ENCODE measurements at regions not wholly inside any gene's neighbourhood (a gene's known extent, or its start where the extent isn't known, plus 50 kb on each side); places are given as distances from the start of the nearest gene placed in this dataset.

DNA sequence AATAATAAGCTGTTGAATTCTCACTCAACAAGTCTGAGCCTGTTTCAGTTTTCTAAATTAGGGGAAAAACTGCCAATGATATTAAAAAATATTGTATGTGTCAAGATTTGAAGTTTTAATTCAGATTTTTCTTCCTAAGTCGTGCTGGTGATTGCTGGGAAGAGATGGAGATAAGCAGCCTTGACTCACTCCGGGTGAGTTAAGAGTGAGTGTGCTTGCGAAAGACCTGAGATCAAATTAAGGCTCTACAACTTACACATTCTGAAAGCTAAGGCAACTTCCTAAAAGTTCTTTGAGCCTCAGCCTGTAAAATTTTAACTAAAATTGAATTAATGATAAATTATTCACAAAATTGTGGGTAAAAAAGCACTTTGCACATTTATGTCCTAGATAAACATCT is 1441.2 kb downstream of the PCDH7 start:
- no peaks in the 10 kb centered on the region for H3K9me3 ChIP-seq
- no peak for DNase-seq
- TF ChIP-seq POLR2A (IDR thresholded peaks at IDR 0.05): no peak
- TF ChIP-seq POLR2AphosphoS5 (IDR thresholded peaks at IDR 0.05): no peak
- TF ChIP-seq EP300 (IDR thresholded peaks at IDR 0.05): no peak
- TF ChIP-seq, protein P1, sequence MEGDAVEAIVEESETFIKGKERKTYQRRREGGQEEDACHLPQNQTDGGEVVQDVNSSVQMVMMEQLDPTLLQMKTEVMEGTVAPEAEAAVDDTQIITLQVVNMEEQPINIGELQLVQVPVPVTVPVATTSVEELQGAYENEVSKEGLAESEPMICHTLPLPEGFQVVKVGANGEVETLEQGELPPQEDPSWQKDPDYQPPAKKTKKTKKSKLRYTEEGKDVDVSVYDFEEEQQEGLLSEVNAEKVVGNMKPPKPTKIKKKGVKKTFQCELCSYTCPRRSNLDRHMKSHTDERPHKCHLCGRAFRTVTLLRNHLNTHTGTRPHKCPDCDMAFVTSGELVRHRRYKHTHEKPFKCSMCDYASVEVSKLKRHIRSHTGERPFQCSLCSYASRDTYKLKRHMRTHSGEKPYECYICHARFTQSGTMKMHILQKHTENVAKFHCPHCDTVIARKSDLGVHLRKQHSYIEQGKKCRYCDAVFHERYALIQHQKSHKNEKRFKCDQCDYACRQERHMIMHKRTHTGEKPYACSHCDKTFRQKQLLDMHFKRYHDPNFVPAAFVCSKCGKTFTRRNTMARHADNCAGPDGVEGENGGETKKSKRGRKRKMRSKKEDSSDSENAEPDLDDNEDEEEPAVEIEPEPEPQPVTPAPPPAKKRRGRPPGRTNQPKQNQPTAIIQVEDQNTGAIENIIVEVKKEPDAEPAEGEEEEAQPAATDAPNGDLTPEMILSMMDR (IDR thresholded peaks at IDR 0.05): no peak
- no peaks in the 10 kb centered on the region for H3K36me3 ChIP-seq
- WGBS, 5 donors: 62 to 74% (median 71%) methylated on average over 3 of the region's 3 CpGs
- no peak overlapping the region for H3K4me3 ChIP-seq
- H3K4me1 ChIP-seq: peaks cover 0 to 4% (median 0%) of the 10 kb centered on the region in 4 donors
- intact Hi-C loops (cut with DNase I; ENCODE audit: low total_unique reads): no loop called here
- H3K27me3 ChIP-seq: no peaks in the 10 kb centered on the region
- H3K27ac ChIP-seq: no peak overlapping the region

DNA sequence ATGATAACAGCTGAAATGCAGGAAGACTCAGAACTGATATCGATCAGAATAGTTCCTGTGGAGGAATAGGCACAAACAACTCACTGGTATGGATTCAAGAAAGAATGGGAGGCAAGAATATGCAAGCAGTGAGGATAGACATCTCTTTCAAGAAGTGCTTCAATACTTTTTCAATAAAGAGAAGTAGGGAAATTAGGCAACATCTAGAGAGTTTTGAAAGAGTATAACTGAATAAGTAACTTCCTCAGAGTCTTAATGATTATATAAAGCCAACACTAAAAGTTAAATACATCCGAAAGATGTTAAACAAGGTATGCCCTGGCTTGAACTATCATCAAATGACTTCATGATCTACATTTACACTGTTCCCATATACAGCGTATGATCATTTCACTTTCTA is 1443.0 kb downstream of the PCDH7 start:
- intact Hi-C loops (cut with DNase I; ENCODE audit: low total_unique reads): no loop called here
- 74 to 89% (median 85%) methylated on average over 3 of the region's 3 CpGs for WGBS, 5 donors

DNA sequence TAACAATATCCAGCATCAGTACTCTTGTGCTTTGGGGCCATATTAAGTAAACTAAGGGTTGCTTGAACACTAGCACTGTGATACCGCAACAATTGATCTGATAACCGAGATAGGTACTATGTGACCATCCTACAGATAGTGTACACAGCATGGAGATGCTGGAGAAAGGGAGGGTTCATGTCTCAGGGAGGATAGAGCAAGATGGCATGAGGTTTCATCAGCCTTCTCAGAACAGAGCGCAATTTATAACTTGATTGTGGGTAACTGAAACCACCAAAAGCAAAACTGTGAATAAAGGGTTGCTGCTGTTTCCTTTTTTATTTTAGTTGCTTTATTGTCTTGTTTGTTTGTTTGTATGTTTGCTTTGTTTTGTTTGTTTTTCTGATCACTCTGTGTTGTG is 1449.7 kb downstream of the PCDH7 start:
- intact Hi-C loops (cut with DNase I; ENCODE audit: low total_unique reads): no loop called here
- H3K27me3 ChIP-seq: no peaks in the 10 kb centered on the region
- WGBS, 5 donors: 75 to 95% (median 88%) methylated on average over 3 of the region's 3 CpGs

More for the DNA sequence above, 1443.0 kb downstream of the PCDH7 start:
- Histone ChIP-seq H3K27ac (no peak overlapping the region), H3K9me3 (no peaks in the 10 kb centered on the region), H3K4me1 (peaks cover 0 to 4% (median 0%) of the 10 kb centered on the region in 4 donors), H3K27me3 (no peaks in the 10 kb centered on the region), H3K4me3 (no peak overlapping the region), H3K36me3 (no peaks in the 10 kb centered on the region)
- TF ChIP-seq, protein P1 (IDR thresholded peaks at IDR 0.05): no peak
- TF ChIP-seq POLR2A (IDR thresholded peaks at IDR 0.05): no peak
- no peak for TF ChIP-seq POLR2AphosphoS5 (IDR thresholded peaks at IDR 0.05)
- no peak for TF ChIP-seq EP300 (IDR thresholded peaks at IDR 0.05)
- no peak for DNase-seq

DNA sequence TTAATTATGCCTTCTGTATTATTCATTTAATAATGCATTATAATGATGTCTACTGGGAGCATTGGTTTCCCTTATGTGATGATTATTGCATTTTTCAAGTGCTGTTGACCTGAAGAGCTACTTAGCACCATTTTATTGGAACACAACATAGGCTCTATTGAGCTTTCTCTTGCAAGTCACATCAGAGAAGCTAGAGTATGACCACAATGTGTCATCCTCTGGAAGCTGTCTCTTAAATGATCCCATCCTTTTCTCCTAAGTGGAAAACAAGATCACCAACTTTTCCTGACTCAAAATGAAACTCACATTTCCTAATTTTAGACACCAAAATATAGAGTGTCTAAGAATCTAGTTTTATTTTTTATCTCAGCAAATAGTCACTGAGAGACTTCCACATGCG is 1451.9 kb downstream of the PCDH7 start:
- Histone ChIP-seq H3K4me1 (no peaks in the 10 kb centered on the region), H3K27ac (no peak overlapping the region), H3K4me3 (no peak overlapping the region), H3K36me3 (no peaks in the 10 kb centered on the region), H3K27me3 (no peaks in the 10 kb centered on the region), H3K9me3 (no peaks in the 10 kb centered on the region)
- 85 to 97% (median 91%) methylated on average over 1 of the region's 1 CpG for WGBS, 5 donors
- DNase-seq: no peak
- TF ChIP-seq, protein P1 (IDR thresholded peaks at IDR 0.05): no peak
- TF ChIP-seq POLR2A (IDR thresholded peaks at IDR 0.05) (no peak), EP300 (IDR thresholded peaks at IDR 0.05) (no peak), POLR2AphosphoS5 (IDR thresholded peaks at IDR 0.05) (no peak)
- intact Hi-C loops (cut with DNase I; ENCODE audit: low total_unique reads): no loop called here

More for the DNA sequence above, 1449.7 kb downstream of the PCDH7 start:
- Histone ChIP-seq H3K36me3 (no peaks in the 10 kb centered on the region), H3K27ac (no peak overlapping the region), H3K9me3 (no peaks in the 10 kb centered on the region), H3K4me3 (no peak overlapping the region), H3K4me1 (no peaks in the 10 kb centered on the region)
- TF ChIP-seq, protein P1 (IDR thresholded peaks at IDR 0.05): no peak
- TF ChIP-seq POLR2A (IDR thresholded peaks at IDR 0.05) (no peak), EP300 (IDR thresholded peaks at IDR 0.05) (no peak), POLR2AphosphoS5 (IDR thresholded peaks at IDR 0.05) (no peak)
- DNase-seq: no peak

Measured in stomach (tissue), 8 donors.